Cerebellar nuclear complex (tissue), 1 donor: ENCODE measurements at regions not wholly inside any gene's neighbourhood (a gene's known extent, or its start where the extent isn't known, plus 50 kb on each side); places are given as distances from the start of the nearest gene placed in this dataset.

ENCODE experiments used
- DNase-seq, 2 experiments: peaks; one replicate each; lab custom pipeline; 2025; lab: John Stamatoyannopoulos, UW

DNA sequence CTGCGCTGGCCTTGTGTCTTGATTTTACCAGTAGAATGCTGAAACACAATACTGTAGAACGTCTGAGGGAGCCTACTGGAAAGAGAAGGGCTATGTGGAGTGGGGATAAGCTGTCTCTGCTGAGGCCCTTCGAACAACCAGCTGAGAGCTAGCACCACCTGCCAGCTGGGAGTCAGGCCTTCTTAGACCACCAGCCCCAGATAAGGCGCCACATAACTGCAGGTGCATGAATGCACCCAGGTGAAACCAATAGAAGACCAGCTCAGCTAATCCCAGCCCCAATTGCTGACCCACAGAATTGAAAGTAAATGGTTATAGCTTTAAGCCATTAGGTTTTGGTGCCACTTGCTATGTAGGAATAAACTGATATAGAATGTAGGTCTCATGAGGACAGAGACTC lies 438.4 kb downstream of the ADRA2A start:
- no peak for DNase-seq

DNA sequence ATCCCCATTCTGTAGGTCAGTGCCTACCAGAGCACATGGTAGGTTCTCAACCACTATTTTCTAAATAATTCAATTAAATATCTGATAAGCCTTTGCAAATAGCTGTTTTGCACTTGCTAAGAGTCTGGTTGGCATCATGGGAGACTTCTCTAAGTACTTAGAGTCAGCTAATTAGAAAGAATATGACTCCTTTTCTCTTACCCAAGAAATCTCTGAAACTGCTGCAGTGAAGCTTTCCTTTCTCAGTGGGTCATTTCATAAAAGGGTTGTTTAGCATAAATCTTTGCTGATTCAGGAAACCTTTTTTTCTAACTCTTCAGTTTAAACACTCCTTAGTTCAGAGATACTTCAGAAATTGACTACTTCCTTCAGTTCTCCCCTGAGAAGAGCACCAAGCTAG lies 438.9 kb downstream of the ADRA2A start:
- DNase-seq, result no peak

DNA sequence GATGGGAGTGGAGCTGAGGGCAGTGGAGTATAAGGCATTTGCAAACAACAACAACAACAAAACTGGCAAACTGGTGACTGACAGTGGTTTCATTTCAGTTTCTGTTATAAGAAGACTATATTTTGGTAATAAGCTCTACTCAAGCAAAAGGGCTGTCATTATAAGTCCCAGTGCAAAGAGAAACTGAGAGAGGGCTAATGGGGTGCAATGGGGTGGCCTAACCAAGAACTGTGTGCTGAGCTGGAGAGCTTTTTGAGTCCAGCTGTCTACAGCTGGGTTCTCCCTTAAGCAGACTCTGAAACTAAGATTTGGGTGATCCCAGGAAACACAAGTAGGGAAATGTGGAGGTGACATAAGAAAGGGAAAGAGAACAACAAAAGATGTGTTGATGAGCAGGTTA lies 439.3 kb downstream of the ADRA2A start:
- DNase-seq, result no peak

DNA sequence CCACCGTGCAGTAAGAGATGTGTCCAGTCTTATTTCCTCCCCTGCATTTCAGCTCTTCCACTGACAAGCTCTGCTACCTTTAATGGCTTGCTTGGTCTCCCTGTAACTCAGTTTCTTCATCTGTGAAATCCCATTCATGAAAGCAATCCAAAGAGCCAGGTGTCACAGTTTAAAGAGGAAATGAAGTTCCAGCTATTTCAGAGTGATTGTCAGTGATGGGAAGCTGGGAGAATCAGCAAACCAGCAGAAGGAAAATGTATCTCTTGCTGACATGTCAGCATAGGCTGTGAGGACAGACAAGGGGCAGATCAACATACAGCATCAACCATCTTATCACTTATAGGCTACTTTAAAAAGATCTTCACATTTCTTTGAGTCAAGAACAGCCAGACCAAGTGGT lies 445.3 kb downstream of the ADRA2A start:
- DNase-seq, result peak; percentile 68 to 94

DNA sequence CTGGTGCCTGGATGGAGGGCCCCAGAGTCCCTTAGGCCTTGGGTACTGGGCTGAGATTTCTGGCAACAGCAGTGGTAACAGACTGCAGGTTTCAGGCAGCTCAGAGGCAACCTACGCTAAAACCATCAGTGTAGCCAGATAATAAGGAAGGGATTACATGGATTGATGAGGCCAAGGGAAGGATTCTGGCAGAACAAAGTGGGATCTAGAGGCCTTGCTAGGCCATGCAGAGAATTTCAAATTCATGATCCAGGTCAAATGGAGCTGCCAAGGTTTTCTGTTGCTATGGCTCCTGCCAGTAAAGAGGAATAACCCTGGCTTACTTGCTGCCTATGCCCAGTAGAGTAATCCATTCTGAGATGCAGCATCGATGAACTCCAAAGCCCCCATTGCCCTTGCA lies 445.7 kb downstream of the ADRA2A start:
- peak; percentile 89 to 94 for DNase-seq

DNA sequence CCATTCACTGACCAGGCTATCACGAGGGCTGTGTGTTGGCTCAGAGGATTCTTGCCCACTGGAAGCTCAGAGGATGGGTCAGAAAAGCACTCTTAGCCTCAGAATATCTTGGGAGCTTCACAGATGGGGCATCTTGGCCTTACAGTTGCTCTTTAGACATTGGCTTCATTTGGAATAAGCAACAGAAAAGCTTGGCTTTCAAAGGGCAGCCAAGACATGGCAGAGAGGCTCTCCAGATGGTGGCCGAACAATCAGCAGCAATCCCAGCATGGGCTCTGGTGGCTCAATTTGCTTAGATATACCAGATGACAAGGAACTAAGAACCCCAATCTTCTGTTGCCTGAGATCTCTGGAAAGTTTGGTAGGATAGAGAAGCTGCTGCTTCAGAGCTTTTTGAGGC lies 446.2 kb downstream of the ADRA2A start:
- peak; percentile 14 to 60 for DNase-seq

DNA sequence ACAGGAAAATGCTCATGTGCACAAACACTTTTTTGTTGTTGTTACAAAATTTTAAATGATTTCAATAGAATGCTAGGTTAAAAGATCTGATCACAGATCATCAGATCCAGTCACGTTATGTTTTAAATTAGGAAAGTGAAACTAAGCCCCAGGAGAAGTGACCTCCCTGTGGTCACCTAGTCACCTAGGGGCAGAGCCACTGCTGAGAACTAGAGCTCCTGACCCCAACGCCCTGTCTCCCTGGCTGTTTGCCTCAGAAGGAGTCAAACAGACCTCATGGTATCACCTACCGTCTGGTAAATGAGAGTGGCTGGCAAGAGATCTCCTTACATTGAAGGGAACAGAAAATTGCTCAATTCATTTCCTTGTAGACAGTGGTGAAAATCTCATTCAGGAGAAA lies 447.3 kb downstream of the ADRA2A start:
- DNase-seq, result no peak

DNA sequence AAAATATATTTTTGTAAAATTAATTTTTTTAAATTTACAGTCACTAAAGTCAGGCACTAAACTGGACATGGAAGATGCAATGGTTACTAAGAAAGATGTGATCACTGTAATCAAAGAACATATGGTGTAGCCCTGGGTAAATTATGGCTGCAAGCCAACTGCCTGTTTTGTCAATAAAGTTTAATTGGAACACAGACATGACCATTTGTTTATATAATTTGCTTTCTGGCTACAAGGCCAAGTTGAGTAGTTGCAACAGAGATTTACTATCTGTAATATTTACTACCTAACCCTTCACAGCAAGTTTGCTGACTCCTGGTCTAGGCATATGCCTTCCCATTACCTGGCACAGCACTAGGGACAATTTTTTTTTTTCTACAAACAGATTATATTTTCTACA lies 448.9 kb downstream of the ADRA2A start:
- peak in 1 of 2 experiments; percentile 7 for DNase-seq

DNA sequence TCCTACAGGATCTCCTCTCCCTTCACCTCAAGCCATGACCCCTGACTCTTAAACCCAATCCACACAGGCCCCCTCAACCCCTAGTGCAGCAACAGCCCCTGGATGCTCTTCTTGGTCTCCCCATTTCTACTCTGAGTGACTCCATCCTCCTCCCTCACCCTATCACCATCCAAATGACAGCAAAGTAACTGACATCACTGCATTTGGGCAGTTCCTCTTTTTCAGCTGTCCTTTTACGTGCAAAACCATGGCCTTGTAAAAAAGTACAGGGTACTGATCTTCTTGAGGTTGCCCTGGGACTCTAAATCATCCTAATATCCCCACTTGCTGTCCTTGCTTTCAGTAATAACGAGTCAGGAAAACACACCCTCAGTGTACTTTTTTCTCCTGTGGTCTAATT lies 454.9 kb downstream of the ADRA2A start:
- DNase-seq, result no peak

DNA sequence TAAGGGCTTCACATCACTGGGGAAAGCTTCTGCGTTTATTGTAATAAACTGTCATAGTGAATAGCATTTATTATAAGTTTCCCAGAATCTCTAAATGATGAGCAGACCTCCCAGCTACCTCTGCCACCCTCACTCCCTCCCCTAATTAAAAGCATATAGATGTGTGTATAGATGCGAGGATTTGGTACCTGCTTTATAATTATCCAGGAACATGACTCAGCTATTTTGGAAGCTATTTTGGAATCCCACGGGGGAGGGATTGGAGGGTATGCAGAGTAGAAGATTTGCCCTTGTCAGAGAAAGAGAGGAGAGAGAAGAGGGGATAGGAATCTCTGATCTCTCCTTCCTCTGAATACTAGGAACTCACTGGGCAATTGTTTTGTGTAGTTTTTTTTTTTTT lies 455.3 kb downstream of the ADRA2A start:
- DNase-seq, result no peak

DNA sequence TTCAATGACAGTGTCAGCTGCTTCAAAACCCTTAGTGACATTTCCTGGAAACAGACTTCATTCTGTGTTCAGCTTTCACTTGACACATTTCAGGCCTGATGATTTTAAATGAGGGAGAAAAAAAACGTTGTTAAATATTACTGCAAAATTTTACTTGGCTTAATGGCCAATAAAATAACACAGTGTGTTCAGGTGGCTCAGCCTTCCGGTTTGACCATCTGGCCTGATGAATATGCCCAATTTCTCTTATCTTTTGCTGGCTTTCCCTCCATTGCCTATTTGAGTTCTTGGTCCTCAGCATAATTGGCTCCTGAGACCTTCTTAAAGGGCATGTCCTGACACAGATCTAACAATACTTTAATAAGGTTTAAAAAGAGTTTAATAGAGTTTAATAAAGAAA lies 462.4 kb downstream of the ADRA2A start:
- DNase-seq, result peak in 1 of 2 experiments; percentile 15

DNA sequence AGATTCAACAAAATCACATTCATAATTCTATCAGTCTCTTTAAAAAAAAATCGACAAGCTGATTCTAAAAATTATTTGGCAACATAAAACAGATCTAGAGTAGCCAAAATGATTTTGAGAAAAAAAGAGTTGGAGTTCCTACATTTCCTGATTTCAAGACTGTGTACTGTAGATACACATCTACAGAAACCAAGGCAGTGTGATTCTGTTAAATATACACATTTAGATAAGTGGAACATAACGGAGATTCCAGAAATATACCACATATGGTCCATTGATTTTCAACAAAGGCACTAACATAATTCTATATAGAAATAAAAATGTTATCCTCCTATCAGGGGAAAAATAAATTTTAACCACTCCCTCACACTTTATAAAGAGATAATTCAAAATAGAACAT lies 467.0 kb downstream of the ADRA2A start:
- no peak for DNase-seq

DNA sequence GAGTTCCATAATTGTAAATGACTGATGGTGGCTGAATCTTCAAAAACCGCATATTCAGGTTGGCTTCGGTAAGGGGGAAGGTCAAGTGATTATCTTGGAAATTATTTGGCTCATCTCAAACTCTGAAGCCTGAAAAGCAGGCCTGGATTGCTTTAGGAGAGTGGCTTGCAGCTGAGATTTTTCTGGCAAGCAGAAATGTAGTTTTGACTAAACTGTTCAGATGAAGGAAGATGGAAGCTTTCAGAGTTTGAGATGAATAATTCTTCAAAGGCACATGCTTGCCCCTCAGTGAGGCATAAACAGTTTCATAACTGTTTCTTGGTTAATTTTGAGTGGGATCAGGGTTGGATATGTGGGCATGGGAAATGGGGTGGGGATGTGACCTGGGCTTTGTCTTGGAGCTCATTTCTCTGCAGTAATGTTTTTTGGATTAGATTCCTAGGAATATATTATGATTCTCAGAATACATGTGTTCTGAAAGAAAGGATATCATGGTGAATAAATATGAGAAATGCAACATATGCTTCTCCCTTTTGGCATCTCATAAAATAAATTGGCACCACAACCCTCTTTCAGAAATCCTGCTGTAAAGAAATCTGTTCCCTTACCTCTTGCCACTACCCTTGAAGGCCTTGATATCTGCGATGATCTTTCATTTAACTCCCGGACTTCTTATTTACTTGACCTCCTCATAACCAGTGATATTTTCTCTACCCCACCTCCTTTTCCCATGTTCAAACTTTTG lies 469.2 kb downstream of the ADRA2A start:
- peak in 1 of 2 experiments; percentile 54 for DNase-seq

DNA sequence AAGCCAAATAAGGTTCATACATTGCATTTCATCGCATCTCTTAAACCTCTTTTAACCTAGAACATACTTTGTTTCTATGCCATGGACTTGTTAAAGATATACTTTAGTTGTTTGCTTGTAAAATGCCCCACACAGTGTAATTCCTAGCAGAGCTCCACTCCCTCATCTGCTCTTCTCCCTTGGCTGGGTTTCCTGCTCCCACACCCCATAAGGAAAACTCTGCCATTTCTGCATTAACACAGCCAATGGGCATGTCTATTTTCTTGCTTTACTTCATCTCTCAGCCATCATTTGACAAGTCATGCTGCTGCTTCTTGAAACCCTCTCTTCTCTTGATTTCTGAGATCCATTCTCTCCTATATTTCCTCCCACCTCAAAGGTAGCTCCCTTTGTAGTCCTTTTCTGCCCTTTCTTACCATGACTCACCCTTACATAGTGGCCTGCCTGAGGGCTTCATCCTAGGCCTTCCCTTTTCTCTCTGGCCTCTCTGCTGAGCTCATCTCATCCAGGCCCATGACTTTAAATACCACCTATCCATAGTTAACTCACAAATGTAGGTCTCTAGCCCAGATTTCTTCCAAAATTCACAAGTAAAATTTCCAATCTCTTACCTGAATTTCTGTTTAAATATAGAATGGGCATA lies 471.4 kb downstream of the ADRA2A start:
- DNase-seq, result no peak

DNA sequence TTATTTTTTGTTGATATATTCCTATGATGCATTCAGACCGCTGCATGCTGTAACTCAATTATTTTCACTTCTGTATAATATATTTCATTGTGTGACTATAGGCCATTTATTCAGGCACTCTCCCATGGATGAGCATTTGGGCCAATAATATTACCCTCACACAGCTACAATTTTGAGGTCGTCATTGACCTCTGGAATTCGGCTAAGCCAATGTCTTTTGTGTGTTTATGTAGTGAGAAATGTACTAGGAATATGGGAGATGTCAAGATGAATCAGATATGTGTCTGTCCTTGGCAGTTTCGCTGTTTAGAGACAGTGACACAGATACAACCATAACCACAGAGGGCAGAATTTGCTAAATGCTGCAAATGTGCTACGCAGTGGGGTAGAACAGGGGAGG lies 474.2 kb downstream of the ADRA2A start:
- no peak for DNase-seq

DNA sequence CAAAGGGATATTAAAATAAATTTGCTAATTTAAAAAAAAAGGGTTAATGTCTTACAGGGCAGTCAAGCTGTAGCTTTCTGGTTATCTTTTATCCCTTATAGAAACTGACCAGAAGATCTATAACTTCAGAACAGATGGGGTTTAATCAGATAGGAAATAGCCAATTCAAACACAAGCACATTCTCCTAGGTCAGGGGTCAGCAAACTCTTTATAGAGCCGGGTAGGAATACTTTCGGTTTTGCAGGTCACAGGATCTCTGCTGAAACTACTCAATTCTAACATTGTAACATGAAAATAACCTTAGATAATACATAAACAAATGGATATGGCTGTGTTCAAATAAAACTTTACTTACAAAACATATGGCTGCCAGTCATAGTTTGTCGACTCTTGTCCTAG lies 479.8 kb downstream of the ADRA2A start:
- DNase-seq, result no peak

DNA sequence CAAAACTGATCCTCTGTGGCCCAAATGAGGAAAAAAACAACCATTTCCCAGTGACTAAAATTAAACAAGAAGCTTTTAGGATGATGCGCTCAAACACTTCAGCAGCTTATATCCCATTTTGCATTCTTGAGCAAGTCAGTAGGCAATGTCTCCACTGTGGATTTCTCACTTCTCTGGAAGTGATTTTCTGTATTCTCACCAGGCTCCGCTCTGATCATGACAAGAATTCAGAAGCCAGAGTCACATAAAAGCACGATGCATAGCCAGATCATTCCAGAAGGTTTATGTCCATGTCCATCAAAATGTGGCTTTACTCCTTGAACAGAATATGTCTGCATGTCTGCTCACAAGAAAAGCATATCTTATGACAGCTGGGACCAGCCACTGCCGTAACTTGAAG lies 481.4 kb downstream of the ADRA2A start:
- DNase-seq, result no peak

DNA sequence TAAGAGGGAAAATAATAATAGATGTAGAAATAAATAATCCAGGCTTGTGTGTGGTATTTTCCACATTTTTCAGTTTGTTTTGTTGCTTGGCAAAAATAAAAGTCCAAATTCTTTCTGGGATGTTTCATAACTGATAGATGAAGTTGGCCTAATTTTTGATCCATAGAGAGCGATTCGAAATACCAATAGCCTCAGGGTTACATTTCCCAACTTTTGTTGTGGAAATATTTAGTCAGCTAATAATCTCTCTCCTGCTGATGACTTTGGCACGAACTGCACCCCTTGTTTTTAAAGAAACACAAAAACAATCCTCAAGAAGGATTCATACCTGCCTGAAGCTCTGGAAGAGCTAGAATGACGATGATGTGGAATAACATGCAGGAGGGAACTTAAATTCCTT lies 483.2 kb downstream of the ADRA2A start:
- no peak for DNase-seq

DNA sequence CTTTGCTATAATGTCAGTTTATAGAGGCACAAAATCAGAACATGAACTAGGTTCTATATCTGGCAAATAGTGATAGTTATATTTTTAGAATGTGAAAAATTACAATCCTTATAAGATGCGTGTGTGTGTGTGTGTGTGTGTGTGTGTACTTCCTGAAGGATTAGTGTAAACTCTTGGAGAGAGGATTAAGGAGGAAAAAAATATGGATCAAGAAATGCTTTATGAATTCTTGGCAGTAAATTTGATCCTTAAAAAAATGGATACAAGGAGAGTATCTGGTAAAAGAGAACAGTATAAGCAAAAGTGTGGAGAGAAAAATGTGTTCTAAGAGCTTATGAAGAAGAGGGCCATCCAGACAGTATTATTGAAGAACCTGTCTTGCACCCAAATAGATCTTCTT lies 484.3 kb downstream of the ADRA2A start:
- no peak for DNase-seq

DNA sequence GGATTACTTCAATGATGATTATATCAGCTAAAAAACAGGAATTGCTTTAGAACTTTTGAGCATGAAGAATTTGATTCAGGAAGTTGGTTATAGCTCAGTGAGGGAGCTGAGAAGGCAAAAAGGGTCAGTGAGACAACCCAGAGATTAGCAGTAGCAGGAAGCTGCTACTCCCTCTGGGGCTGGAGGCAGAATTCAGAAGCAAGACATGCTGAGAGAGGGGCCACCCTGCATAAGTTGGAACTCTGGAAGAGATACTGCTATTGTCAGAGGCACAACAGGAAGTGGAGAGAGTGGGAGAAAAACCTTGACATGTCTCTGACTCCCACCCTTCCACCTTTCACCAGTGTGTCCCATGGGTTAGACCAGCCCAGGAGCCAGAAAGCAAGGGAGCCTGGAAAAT lies 488.7 kb downstream of the ADRA2A start:
- no peak for DNase-seq

DNA sequence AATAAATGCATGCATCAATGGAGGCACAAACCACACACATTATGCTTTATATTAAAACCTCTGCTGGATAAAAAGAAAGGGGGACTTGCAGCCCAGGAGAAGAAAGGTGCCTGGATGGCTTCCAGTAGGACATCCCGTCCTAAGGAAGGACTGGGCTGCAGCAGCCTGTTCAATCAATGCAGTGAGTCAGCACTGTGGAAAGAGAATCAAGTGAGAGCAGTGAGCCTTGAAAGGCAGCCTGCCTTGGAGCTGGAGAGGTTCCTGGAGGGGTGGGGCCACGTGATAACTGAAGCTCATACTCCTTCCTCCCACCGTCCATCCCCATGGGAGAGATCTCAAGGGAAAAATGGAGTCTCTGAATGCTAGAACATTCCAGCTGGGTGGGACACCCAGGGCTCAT lies 501.2 kb downstream of the ADRA2A start:
- DNase-seq, result no peak

DNA sequence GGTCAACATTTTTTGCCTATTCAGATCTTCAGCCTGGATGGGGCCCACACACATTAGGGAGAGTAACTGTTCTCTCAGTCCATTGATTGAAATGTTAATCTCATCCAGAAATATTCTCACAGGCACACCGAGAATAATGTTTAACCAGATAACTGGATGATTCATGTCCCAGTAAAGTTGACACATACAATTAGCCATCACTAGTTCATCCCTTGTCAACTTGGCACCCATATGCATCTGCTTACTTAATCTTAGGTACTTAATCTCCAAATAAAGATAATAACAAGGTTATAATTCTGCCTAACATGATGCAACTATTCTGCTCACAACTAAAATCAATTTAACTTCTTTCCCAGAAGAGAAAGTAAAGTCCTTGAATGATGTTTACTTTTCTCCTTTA lies 502.6 kb downstream of the ADRA2A start:
- DNase-seq, result no peak

DNA sequence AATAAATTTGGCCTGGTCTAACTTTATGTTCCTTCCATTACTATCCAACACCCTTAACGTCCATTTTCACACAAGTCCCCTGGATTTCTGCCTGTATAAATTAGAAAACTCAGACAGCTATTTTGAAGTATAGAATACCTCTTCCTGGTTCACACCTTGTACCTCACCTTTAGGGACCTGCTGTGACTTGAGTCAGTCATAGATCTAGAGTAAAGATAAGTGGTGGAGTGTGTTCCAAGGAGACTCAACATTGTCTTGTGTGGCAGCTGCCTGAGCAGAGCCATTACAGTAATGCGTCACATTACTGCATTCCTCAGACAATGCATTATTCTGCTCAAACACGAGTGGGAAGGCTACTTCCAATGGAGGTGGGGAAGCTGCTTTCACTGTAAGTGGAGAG lies 513.9 kb downstream of the ADRA2A start:
- no peak for DNase-seq

DNA sequence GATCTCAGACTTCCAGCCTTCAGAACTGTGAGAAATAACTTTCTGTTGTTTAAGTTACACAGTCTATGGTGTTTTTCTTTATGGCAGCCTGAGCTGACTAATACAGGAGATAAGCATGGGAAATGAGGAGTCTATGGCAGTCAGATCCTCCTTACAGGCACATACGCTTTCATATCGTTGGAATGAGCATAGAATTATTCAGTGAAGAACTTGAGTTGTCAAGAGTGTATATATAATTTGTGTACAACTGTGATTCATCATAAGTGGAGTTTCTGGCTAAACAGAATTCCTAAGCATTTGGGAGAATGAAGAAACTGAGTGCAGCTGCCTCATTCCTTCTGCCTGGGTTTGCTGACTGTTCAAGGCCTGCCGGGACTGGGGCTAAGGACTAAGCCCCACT lies 516.7 kb downstream of the ADRA2A start:
- DNase-seq, result no peak
